Small intestine (tissue), 7 donors: ENCODE measurements at regions not wholly inside any gene's neighbourhood (a gene's known extent, or its start where the extent isn't known, plus 50 kb on each side); places are given as distances from the start of the nearest gene placed in this dataset.
A peak's percentile ranks its signal among the peaks of the same experiment; 100 is the strongest.

ENCODE experiments used
- DNase-seq, 2 donors: peaks; one replicate each; pipeline versions ENCODE4 v3.0.0 to v3.0.0-alpha.2; 2013
- FAIRE-seq: peaks from 2 replicates; lab custom pipeline; 2012; peaks lifted over from hg19 to GRCh38; lab: Jason Lieb, UNC
- H3K27ac ChIP-seq, 3 donors: one replicate each; pipeline ENCODE4 v1.5.1; 2013; ENCODE audit warnings: low read length in 2 of 3, mild to moderate bottlenecking in 2 of 3, control low read depth in 1 of 3, inconsistent platforms in 1 of 3, low read depth in 1 of 3, moderate library complexity in 1 of 3
- H3K27me3 ChIP-seq, 3 donors: one replicate each; pipeline ENCODE4 v1.6.1; 2013; ENCODE audit warnings: low read length in 3 of 3, inconsistent platforms in 1 of 3; ENCODE audit not compliant: control insufficient read depth in 3 of 3, insufficient read depth in 3 of 3
- H3K36me3 ChIP-seq, 3 donors: one replicate each; pipeline ENCODE4 v1.6.1; 2013; ENCODE audit warnings: low read length in 3 of 3, inconsistent platforms in 1 of 3, low read depth in 1 of 3, mild to moderate bottlenecking in 1 of 3, moderate library complexity in 1 of 3; ENCODE audit not compliant: control insufficient read depth in 3 of 3, insufficient read depth in 2 of 3
- H3K4me1 ChIP-seq, 3 donors: one replicate each; pipeline ENCODE4 v1.6.1; 2013; ENCODE audit warnings: low read length in 2 of 3, inconsistent platforms in 1 of 3, low read depth in 1 of 3, mild to moderate bottlenecking in 1 of 3, moderate library complexity in 1 of 3; ENCODE audit not compliant: control insufficient read depth in 3 of 3, insufficient read depth in 2 of 3
- H3K4me3 ChIP-seq, 3 donors: one replicate each; pipeline ENCODE4 v1.5.1; 2013; ENCODE audit warnings: low read length in 3 of 3, control low read depth in 1 of 3, inconsistent platforms in 1 of 3, low read depth in 1 of 3, mild to moderate bottlenecking in 1 of 3, moderate library complexity in 1 of 3
- H3K9me3 ChIP-seq, 2 donors: one replicate each; pipeline ENCODE4 v1.6.1; 2013; ENCODE audit warnings: low read depth in 1 of 2, low read length in 1 of 2; ENCODE audit not compliant: control insufficient read depth in 2 of 2, insufficient read depth in 1 of 2
- WGBS, 3 donors: extraction: QIAGEN DNeasy Blood & Tissue Kit; methylation state at CpG; one replicate each; pipeline ENCODE4 v1.1.7; 2013; 5-methylcytosine and 5-hydroxymethylcytosine counted together
- donor health status: healthy with polysubstance abuse.
- donor health status: control.
- donor health status: control.
- donor health status: Bipolar disorder and iron deficiency.
- donor health status: healthy.

GRCh38 chr20:22509090-22509842 is 75.1 kb downstream of the FOXA2 start:
- peaks cover 0 to 28% (median 0%) of the 10 kb centered on the region in 3 donors for H3K4me1 ChIP-seq
- H3K9me3 ChIP-seq, result no peaks in the 10 kb centered on the region
- H3K27ac ChIP-seq, result no peak overlapping the region
- 85 to 91% (median 87%) methylated on average over 7 of the region's 7 CpGs for WGBS, 3 donors
- no peak overlapping the region for H3K4me3 ChIP-seq
- H3K36me3 ChIP-seq, result no peaks in the 10 kb centered on the region
- H3K27me3 ChIP-seq, result peaks cover 0 to 3% (median 0%) of the 10 kb centered on the region in 3 donors
- FAIRE-seq (no peak), DNase-seq (no peak)

DNA sequence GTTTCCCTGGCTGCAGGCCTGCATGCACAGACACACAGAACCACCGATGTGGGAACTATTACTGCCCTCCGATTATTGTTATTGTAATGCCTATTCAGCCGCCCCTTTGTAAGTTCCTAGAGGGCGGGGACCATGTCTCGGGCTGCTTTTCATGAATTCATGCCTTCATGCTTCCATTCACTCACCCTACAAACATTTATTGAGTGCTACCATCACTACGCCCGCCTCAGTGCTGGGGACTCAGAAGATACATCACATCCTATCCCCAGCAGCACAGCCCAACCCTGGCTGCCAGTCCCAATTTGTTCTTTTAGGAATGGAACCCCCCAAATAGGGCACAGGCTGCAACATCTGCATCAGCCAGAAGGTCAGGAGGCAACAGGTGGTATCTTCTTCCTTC is 75.9 kb downstream of the FOXA2 start:
- H3K27ac ChIP-seq, result no peak overlapping the region
- peaks cover 0 to 3% (median 0%) of the 10 kb centered on the region in 3 donors for H3K27me3 ChIP-seq
- DNase-seq (no peak), FAIRE-seq (no peak)
- WGBS, 3 donors, result 76 to 79% (median 76%) methylated on average over 7 of the region's 7 CpGs
- H3K36me3 ChIP-seq, result no peaks in the 10 kb centered on the region
- no peaks in the 10 kb centered on the region for H3K9me3 ChIP-seq
- peaks cover 0 to 27% (median 0%) of the 10 kb centered on the region in 3 donors for H3K4me1 ChIP-seq
- no peak overlapping the region for H3K4me3 ChIP-seq

GRCh38 chr20:22507240-22507961 is 77.0 kb downstream of the FOXA2 start:
- no peaks in the 10 kb centered on the region for H3K36me3 ChIP-seq
- H3K9me3 ChIP-seq, result no peaks in the 10 kb centered on the region
- no peak overlapping the region for H3K27ac ChIP-seq
- peaks cover 0 to under 1% (median 0%) of the 10 kb centered on the region in 3 donors for H3K27me3 ChIP-seq
- WGBS, 3 donors, result 85 to 93% (median 88%) methylated on average over 5 of the region's 5 CpGs
- H3K4me1 ChIP-seq, result peaks cover 0 to 21% (median 0%) of the 10 kb centered on the region in 3 donors
- DNase-seq (no peak), FAIRE-seq (no peak)
- no peak overlapping the region for H3K4me3 ChIP-seq

- no peaks in the 10 kb centered on the region for H3K27me3 ChIP-seq
- 74 to 83% (median 79%) methylated on average over 4 of the region's 4 CpGs for WGBS, 3 donors
- no peaks in the 10 kb centered on the region for H3K9me3 ChIP-seq
- H3K4me1 ChIP-seq, result peaks cover 0 to 22% (median 0%) of the 10 kb centered on the region in 3 donors
- H3K27ac ChIP-seq, result no peak overlapping the region
- H3K4me3 ChIP-seq, result no peak overlapping the region
- DNase-seq (no peak), FAIRE-seq (no peak)
- H3K36me3 ChIP-seq, result no peaks in the 10 kb centered on the region
Measured at GRCh38 chr20:22506827-22507226, 77.5 kb downstream of the FOXA2 start.

- H3K27me3 ChIP-seq, result no peaks in the 10 kb centered on the region
Measured at GRCh38 chr20:22504829-22505377, 79.5 kb downstream of the FOXA2 start.

DNA sequence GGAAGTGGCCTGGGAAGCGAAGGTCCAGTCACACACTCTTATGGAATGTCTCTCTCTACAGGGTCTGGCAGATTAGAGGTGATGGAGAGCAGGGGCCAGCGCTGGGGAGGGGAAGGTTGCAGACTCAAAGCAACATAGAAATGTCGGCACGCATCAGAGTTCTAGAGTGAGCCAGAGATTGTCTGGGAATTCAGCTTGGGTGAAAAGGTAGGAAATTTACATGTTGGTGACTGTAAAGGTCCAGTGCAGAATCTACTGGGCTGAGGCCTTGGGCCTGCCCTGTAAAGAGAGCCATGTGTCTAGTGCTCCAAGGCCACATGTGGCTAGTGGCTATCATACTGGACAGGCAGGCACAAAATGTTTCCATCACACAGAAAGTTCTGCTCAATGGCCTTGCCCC is 80.8 kb downstream of the FOXA2 start:
- 88 to 94% (median 89%) methylated on average over 4 of the region's 4 CpGs for WGBS, 3 donors
- FAIRE-seq (no peak), DNase-seq (no peak)
- no peaks in the 10 kb centered on the region for H3K36me3 ChIP-seq
- H3K4me3 ChIP-seq, result no peak overlapping the region
- H3K27ac ChIP-seq, result peak overlapping the region in 2 of 3 donors; percentile 14 to 35
- H3K27me3 ChIP-seq, result no peaks in the 10 kb centered on the region
- peaks cover 0 to 21% (median 0%) of the 10 kb centered on the region in 3 donors for H3K4me1 ChIP-seq
- H3K9me3 ChIP-seq, result no peaks in the 10 kb centered on the region

More at GRCh38 chr20:22504829-22505377, 79.5 kb downstream of the FOXA2 start:
- no peak for FAIRE-seq
- Histone ChIP-seq H3K4me1 (peaks cover 0 to 21% (median 0%) of the 10 kb centered on the region in 3 donors), H3K27ac (no peak overlapping the region), H3K36me3 (no peaks in the 10 kb centered on the region), H3K9me3 (no peaks in the 10 kb centered on the region), H3K4me3 (no peak overlapping the region)
- DNase-seq, result no peak
- WGBS, 3 donors, result 60 to 72% (median 68%) methylated on average over 4 of the region's 4 CpGs

- no peak overlapping the region for H3K4me3 ChIP-seq
- no peak for FAIRE-seq
- no peaks in the 10 kb centered on the region for H3K9me3 ChIP-seq
- DNase-seq, result peak; percentile 36 to 80
- H3K27me3 ChIP-seq, result no peaks in the 10 kb centered on the region
- peak overlapping the region in 2 of 3 donors; percentile 2 to 35 for H3K27ac ChIP-seq
- peaks cover 0 to 15% (median 0%) of the 10 kb centered on the region in 3 donors for H3K4me1 ChIP-seq
- no peaks in the 10 kb centered on the region for H3K36me3 ChIP-seq
- 13 to 53% (median 43%) methylated on average over 10 of the region's 10 CpGs for WGBS, 3 donors
Measured at GRCh38 chr20:22502731-22503191, 81.6 kb downstream of the FOXA2 start.
